Tibial nerve (tissue), 4 donors: ENCODE measurements at regions not wholly inside any gene's neighbourhood (a gene's known extent, or its start where the extent isn't known, plus 50 kb on each side); places are given as distances from the start of the nearest gene placed in this dataset.

Experiments
- DNase-seq, 2 donors: peaks; one replicate each; pipeline ENCODE4 v3.0.0-alpha.2; 2019; ENCODE audit warnings: low spot score in 2 of 2
- H3K27ac ChIP-seq, 4 donors: fragments of 200-600 bp; sonication (generic) in 3 of 4; one replicate each; pipeline ENCODE4 v1.5.1; 2017 to 2019; ENCODE audit warnings: mild to moderate bottlenecking in 1 of 4
- H3K27me3 ChIP-seq, 2 donors: fragments of 200-600 bp; sonication (generic) in 1 of 2; one replicate each; pipeline versions ENCODE4 v1.5.1 to v1.6.0; 2017 to 2019
- H3K36me3 ChIP-seq, 3 donors: fragments of 200-600 bp; sonication (generic); one replicate each; pipeline ENCODE4 v1.5.1; 2018 to 2019
- H3K4me1 ChIP-seq, 4 donors: fragments of 200-600 bp; sonication (generic) in 3 of 4; one replicate each; pipeline ENCODE4 v1.5.1; 2017 to 2019
- H3K4me3 ChIP-seq, 4 donors: fragments of 200-600 bp; sonication (generic) in 3 of 4; one replicate each; pipeline ENCODE4 v1.5.1; 2017 to 2019; ENCODE audit warnings: mild to moderate bottlenecking in 1 of 4, moderate library complexity in 1 of 4
- H3K9me3 ChIP-seq, 4 donors: fragments of 200-600 bp; sonication (generic) in 3 of 4; one replicate each; pipeline ENCODE4 v1.5.1; 2017 to 2019
- CTCF ChIP-seq, 5 experiments: fragments of 200-600 bp in 3 of 5; fragments of 450-650 bp in 2 of 5; sonication (generic) in 3 of 5; IDR thresholded peaks; one replicate each; pipeline ENCODE4 v1.5.1; 2016 to 2019; ENCODE audit warnings: antibody characterized with exemption in 5 of 5, mild to moderate bottlenecking in 3 of 5, moderate library complexity in 2 of 5
- EP300 ChIP-seq, 2 donors: sonication (generic); formaldehyde crosslinking; IDR thresholded peaks; one replicate each; pipeline ENCODE4 v1.6.1; 2017; ENCODE audit warnings: antibody characterized with exemption in 2 of 2, mild to moderate bottlenecking in 1 of 2
- POLR2A ChIP-seq, 2 donors: fragments of 450-650 bp; IDR thresholded peaks; one replicate each; pipeline ENCODE4 v1.6.1; 2017; ENCODE audit warnings: antibody characterized with exemption in 2 of 2, mild to moderate bottlenecking in 2 of 2, moderate library complexity in 2 of 2
- WGBS, 2 donors: methylation state at CpG; one replicate each; pipeline ENCODE4 v1.1.5; 2018; 5-methylcytosine and 5-hydroxymethylcytosine counted together

DNA sequence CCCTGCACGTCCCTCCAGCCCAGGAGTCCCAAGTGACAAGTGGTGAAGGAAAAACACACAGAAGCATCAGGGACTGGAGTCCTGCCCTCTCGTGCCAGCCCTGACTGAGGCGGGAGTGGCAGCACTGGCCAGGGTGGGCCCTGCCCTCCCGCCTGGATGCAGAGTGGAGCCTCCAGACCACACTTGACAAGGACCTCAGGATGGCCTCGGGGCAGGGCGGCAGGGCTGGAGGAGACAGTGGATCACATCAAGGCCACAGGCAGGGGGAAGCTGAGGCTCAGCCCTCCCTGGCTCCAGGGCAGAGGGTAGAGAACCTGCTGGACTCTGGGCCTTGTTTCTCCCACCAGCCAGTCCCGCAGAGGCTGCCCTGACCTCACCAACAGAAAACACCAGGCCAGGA is 128.8 kb upstream of the CDH4 start:
- Histone ChIP-seq H3K36me3 (no peaks in the 10 kb centered on the region), H3K27me3 (no peaks in the 10 kb centered on the region), H3K27ac (no peak overlapping the region), H3K4me1 (peaks cover 0 to 6% (median 0%) of the 10 kb centered on the region in 4 donors), H3K4me3 (no peak overlapping the region), H3K9me3 (no peaks in the 10 kb centered on the region)
- 68 to 79% methylated on average over 7 of the region's 7 CpGs for WGBS, 2 donors
- no peak for DNase-seq
- no peak for TF ChIP-seq EP300 (IDR thresholded peaks at IDR 0.05)
- TF ChIP-seq POLR2A (IDR thresholded peaks at IDR 0.05) = no peak
- TF ChIP-seq CTCF (IDR thresholded peaks at IDR 0.05) = no peak

GRCh38 chr20:61123751-61124368 is 128.2 kb upstream of the CDH4 start:
- Histone ChIP-seq H3K9me3 (no peaks in the 10 kb centered on the region), H3K27ac (no peak overlapping the region), H3K4me1 (peaks cover 0 to 6% (median 0%) of the 10 kb centered on the region in 4 donors), H3K27me3 (no peaks in the 10 kb centered on the region), H3K4me3 (no peak overlapping the region), H3K36me3 (no peaks in the 10 kb centered on the region)
- no peak for TF ChIP-seq EP300 (IDR thresholded peaks at IDR 0.05)
- TF ChIP-seq CTCF (IDR thresholded peaks at IDR 0.05) = no peak
- no peak for TF ChIP-seq POLR2A (IDR thresholded peaks at IDR 0.05)
- no peak for DNase-seq
- WGBS, 2 donors = 80% methylated on average over 10 to 13 of the region's 16 CpGs

DNA sequence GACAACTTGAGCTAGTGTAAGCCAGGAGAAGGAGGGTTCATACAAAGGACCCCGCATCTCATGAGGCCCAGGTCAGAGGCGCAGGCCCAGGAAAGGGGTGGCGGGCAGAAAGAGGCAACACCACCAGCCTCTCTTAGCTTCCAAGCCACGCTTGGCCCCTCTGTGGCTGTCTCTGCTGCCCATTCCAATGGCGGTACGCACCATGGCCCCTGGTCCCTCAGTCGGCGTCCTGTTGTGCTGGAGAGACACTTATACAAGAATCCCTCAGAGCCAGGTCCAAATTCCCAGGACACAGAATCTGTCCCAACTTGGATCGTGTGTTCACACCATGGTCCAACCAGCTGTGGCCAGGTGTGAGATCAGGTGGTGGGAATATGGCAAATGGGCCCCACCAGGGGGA is 127.0 kb upstream of the CDH4 start:
- peaks cover 0 to 6% (median 0%) of the 10 kb centered on the region in 4 donors for H3K4me1 ChIP-seq
- H3K27ac ChIP-seq = no peak overlapping the region
- no peak overlapping the region for H3K4me3 ChIP-seq
- no peaks in the 10 kb centered on the region for H3K9me3 ChIP-seq
- no peaks in the 10 kb centered on the region for H3K27me3 ChIP-seq
- DNase-seq = no peak
- no peaks in the 10 kb centered on the region for H3K36me3 ChIP-seq
- 83 to 96% methylated on average over 9 of the region's 9 CpGs for WGBS, 2 donors
- no peak for TF ChIP-seq EP300 (IDR thresholded peaks at IDR 0.05)
- TF ChIP-seq POLR2A (IDR thresholded peaks at IDR 0.05) = no peak
- TF ChIP-seq CTCF (IDR thresholded peaks at IDR 0.05) = no peak

DNA sequence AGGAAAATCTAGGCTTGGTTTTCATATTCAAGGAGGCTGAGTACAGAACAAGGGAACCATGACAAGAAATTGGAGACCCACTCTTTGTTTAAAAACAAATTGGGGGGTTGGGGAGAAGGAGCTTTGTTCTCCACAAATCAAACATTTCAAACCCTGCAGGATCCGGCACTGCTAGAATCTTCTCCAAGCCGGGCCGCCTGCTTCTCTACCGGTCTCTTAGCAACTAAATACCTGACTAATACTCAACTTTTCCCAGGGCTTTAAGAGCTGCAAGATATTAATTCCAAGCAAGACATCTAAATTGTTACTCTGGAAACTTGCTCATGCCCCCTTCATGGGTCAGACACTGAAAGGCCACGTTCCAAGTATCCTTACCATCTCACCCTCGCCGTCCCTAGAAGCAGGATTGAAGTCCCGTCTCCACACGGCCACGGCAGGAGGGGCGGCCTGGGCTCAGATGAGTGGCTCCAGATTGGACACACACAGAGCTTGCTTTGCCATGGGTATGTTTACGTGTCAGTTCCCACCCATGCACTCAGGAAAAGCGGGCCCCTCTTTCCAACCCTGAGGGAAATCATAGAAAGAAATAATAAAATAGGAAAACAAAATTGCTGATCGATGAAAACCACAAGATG is 126.4 kb upstream of the CDH4 start:
- WGBS, 2 donors = 85 to 89% methylated on average over 14 of the region's 14 CpGs
- DNase-seq = no peak

More for the DNA sequence above, 126.4 kb upstream of the CDH4 start:
- Histone ChIP-seq H3K4me3 (no peak overlapping the region), H3K27me3 (no peaks in the 10 kb centered on the region), H3K4me1 (peaks cover 0 to 2% (median 0%) of the 10 kb centered on the region in 4 donors), H3K36me3 (no peaks in the 10 kb centered on the region), H3K9me3 (no peaks in the 10 kb centered on the region), H3K27ac (no peak overlapping the region)
- no peak for TF ChIP-seq EP300 (IDR thresholded peaks at IDR 0.05)
- TF ChIP-seq CTCF (IDR thresholded peaks at IDR 0.05) = no peak
- TF ChIP-seq POLR2A (IDR thresholded peaks at IDR 0.05) = no peak
